HepG2 (cell line): ENCODE measurements at regions not wholly inside any gene's neighbourhood (a gene's known extent, or its start where the extent isn't known, plus 50 kb on each side); places are given as distances from the start of the nearest gene placed in this dataset.

Experiments used
- ATAC-seq: fragments of 200-7000 bp; cut with Tn5 transposase; 3 replicates; pipeline ENCODE4 v1.9.1; 2020; ENCODE audit warnings: mild to moderate bottlenecking, moderate library complexity
- BruUV-seq: library from RNA; stranded (reverse); fragments of 400-500 nt; replicated peaks from 2 replicates; lab custom pipeline; 2021; lab: Mats Ljungman, UMichigan
- CTCF ChIA-PET: fragments of 300-600 bp; formaldehyde crosslinking; extraction: SDS; loops from one replicate; lab custom pipeline; 2021; ENCODE audit warnings: low total read pairs, inconsistent platforms, low intra/inter-chr PET ratio; lab: Yijun Ruan, JAX
- POLR2A ChIA-PET: fragments of 350-600 bp; sonication (Branson Sonifier 250); formaldehyde crosslinking; loops from one replicate; lab custom pipeline; 2020; ENCODE audit warnings: antibody characterized with exemption, inconsistent platforms; lab: Yijun Ruan, JAX
- DNase-seq: peaks from one replicate; pipeline ENCODE4 v3.0.0-alpha.2; 2015; ENCODE audit warnings: low spot score
- FAIRE-seq: peaks from 3 replicates; lab custom pipeline; 2011; peaks lifted over from hg19 to GRCh38; lab: Jason Lieb, UNC
- H2AFZ ChIP-seq: one replicate; pipeline ENCODE4 v1.6.1; 2011; ENCODE audit warnings: low read length, inconsistent platforms
- H3K27ac ChIP-seq: fragments of 300-600 bp; 3 replicates; pipeline ENCODE4 v1.8.0; 2011; ENCODE audit warnings: mixed run types, mild to moderate bottlenecking, mixed read lengths, low read length, inconsistent platforms; ENCODE audit not compliant: insufficient read depth; ENCODE audit errors: extremely low read length
- H3K27me3 ChIP-seq, 2 experiments: fragments of 200-600 bp in 1 of 2; 2 replicates in 1 of 2; 3 replicates in 1 of 2; pipeline versions ENCODE4 v1.6.0 to v1.8.0; 2011; ENCODE audit warnings: low read length in 2 of 2, mild to moderate bottlenecking in 2 of 2, moderate library complexity in 2 of 2, inconsistent platforms in 1 of 2; ENCODE audit not compliant: insufficient read depth in 2 of 2, control insufficient read depth in 1 of 2
- H3K36me3 ChIP-seq, 2 experiments: fragments of 200-600 bp in 1 of 2; replicated peaks in 1 of 2; 2 replicates in 1 of 2; 3 replicates in 1 of 2; pipeline versions ENCODE4 v1.5.1 to v1.8.0; 2011; ENCODE audit warnings: low read length in 2 of 2, inconsistent platforms in 1 of 2; ENCODE audit not compliant: insufficient read depth in 2 of 2, control insufficient read depth in 1 of 2
- H3K4me1 ChIP-seq: 2 replicates; pipeline ENCODE4 v1.5.1; 2012; ENCODE audit warnings: low read length, inconsistent platforms; ENCODE audit not compliant: insufficient read depth
- H3K4me2 ChIP-seq: 2 replicates; pipeline ENCODE4 v1.6.0; 2011; ENCODE audit warnings: low read depth, low read length, inconsistent platforms
- H3K4me3 ChIP-seq, 3 experiments: fragments of 200-600 bp in 1 of 3; sonication (generic), shearing (Covaris generic) in 1 of 3; replicated peaks in 1 of 3; 2 replicates each; pipeline ENCODE4 v1.5.1; 2011 to 2016; ENCODE audit warnings: low read length in 3 of 3, inconsistent platforms in 2 of 3, low read depth in 2 of 3, mild to moderate bottlenecking in 2 of 3, control low read depth in 1 of 3, mixed read lengths in 1 of 3; ENCODE audit not compliant: insufficient read depth in 1 of 3
- H3K79me2 ChIP-seq: one replicate; pipeline ENCODE4 v1.6.1; 2011; ENCODE audit warnings: low read length, inconsistent platforms; ENCODE audit not compliant: insufficient read depth
- H3K9ac ChIP-seq: 2 replicates; pipeline ENCODE4 v1.6.0; 2011; ENCODE audit warnings: mild to moderate bottlenecking, low read depth, low read length, inconsistent platforms; ENCODE audit not compliant: insufficient read depth
- H3K9me3 ChIP-seq: 2 replicates; pipeline ENCODE4 v1.5.1; 2012; ENCODE audit warnings: mild to moderate bottlenecking, low read length
- H4K20me1 ChIP-seq: 2 replicates; pipeline ENCODE4 v1.6.0; 2011; ENCODE audit warnings: inconsistent platforms, mild to moderate bottlenecking, low read length, moderate library complexity; ENCODE audit not compliant: insufficient read depth
- ARNT ChIP-seq: fragments of 450-650 bp; IDR thresholded peaks from 2 replicates; pipeline ENCODE4 v1.6.1; 2017
- CHD4 ChIP-seq: fragments of 200-600 bp; sonication (generic); IDR thresholded peaks from 2 replicates; pipeline ENCODE4 v1.7.0; 2017; ENCODE audit warnings: mild to moderate bottlenecking, low read length, borderline replicate concordance
- EHMT2 ChIP-seq: fragments of 200-600 bp; sonication (generic); IDR thresholded peaks from 2 replicates; pipeline ENCODE4 v1.7.0; 2017; ENCODE audit warnings: antibody characterized with exemption, low read depth, low read length, borderline replicate concordance
- HHEX ChIP-seq: IDR thresholded peaks from 2 replicates; pipeline ENCODE4 v1.6.1; 2016; ENCODE audit warnings: control low read depth
- RCOR2 ChIP-seq: IDR thresholded peaks from 2 replicates; pipeline ENCODE4 v1.6.1; 2016; ENCODE audit warnings: missing biosample characterization, missing genetic modification reagents
- TGIF2 ChIP-seq: IDR thresholded peaks from 2 replicates; pipeline ENCODE4 v1.6.1; 2016; ENCODE audit warnings: control low read depth, missing compliant biosample characterization
- ZBTB2 ChIP-seq: sonication (generic); formaldehyde crosslinking; IDR thresholded peaks from 2 replicates; pipeline ENCODE4 v1.8.0; 2022; ENCODE audit warnings: low read depth, missing genetic modification reagents
- ZBTB8A ChIP-seq: sonication (generic); formaldehyde crosslinking; IDR thresholded peaks from 2 replicates; pipeline ENCODE4 v1.4.0; 2020; ENCODE audit warnings: mild to moderate bottlenecking, low read depth, missing genetic modification reagents, borderline replicate concordance
- ZFP36L2 ChIP-seq: sonication (generic); formaldehyde crosslinking; IDR thresholded peaks from 2 replicates; pipeline ENCODE4 v1.4.0; 2020; ENCODE audit warnings: missing genetic modification reagents
- ZFP62 ChIP-seq: sonication (generic); formaldehyde crosslinking; IDR thresholded peaks from 2 replicates; pipeline ENCODE4 v1.4.0; 2020; ENCODE audit warnings: missing genetic modification reagents
- ZNF296 ChIP-seq: sonication (generic); formaldehyde crosslinking; conservative IDR thresholded peaks from 2 replicates; pipeline ENCODE4 v1.5.0; 2020; ENCODE audit warnings: mild to moderate bottlenecking, missing genetic modification reagents
- ZNF34 ChIP-seq: sonication (generic); formaldehyde crosslinking; IDR thresholded peaks from 2 replicates; pipeline ENCODE4 v1.4.0; 2020; ENCODE audit warnings: mild to moderate bottlenecking, missing genetic modification reagents, borderline replicate concordance
- ZSCAN20 ChIP-seq: sonication (generic); formaldehyde crosslinking; IDR thresholded peaks from 2 replicates; pipeline ENCODE4 v1.4.0; 2020; ENCODE audit warnings: missing genetic modification reagents, mild to moderate bottlenecking, borderline replicate concordance
- WGBS: methylation state at CpG from one replicate; pipeline ENCODE4 v1.1.6; 2017; ENCODE audit warnings: low lambda C conversion rate; 5-methylcytosine and 5-hydroxymethylcytosine counted together
- in situ Hi-C: cut with HindIII; loops from 2 replicates; pipeline ENCODE4 v1.10.0; 2017; ENCODE audit warnings: low pct_unique_long_range_greater_than_20kb; ENCODE audit not compliant: extremely low pct_ligation_motif_present
- intact Hi-C: fragments of 100-400 bp; cut with micrococcal nuclease; formaldehyde crosslinking; loops from one replicate; pipeline ENCODE4 v1.10.0; 2022; ENCODE audit not compliant: unreplicated experiment
- TF ChIP-seq, protein P1 (sequence below): IDR thresholded peaks from 2 replicates; pipeline ENCODE4 v1.6.1; 2016; ENCODE audit warnings: missing genetic modification reagents, missing compliant biosample characterization

- no peak for TF ChIP-seq ZNF296
- no peak for TF ChIP-seq ZBTB8A (CRISPR knock-in tag)
- no peak for TF ChIP-seq TGIF2 (CRISPR knock-in tag)
- TF ChIP-seq ZNF34 (CRISPR knock-in tag), result no peak
- no peak for TF ChIP-seq HHEX (CRISPR knock-in tag)
- no peak for TF ChIP-seq EHMT2
- TF ChIP-seq ZFP36L2 (CRISPR knock-in tag), result no peak
- no peak for TF ChIP-seq ZBTB2 (CRISPR knock-in tag)
- TF ChIP-seq ZFP62 (CRISPR knock-in tag), result no peak
- no peak for TF ChIP-seq ARNT
- no peak for TF ChIP-seq RCOR2
- no peak for TF ChIP-seq CHD4
- no peak for TF ChIP-seq ZSCAN20 (CRISPR knock-in tag)
- TF ChIP-seq, protein P1, sequence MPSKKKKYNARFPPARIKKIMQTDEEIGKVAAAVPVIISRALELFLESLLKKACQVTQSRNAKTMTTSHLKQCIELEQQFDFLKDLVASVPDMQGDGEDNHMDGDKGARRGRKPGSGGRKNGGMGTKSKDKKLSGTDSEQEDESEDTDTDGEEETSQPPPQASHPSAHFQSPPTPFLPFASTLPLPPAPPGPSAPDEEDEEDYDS (CRISPR knock-in tag), result no peak
- in situ Hi-C loops, result no loop called here
- no TSS peak for BruUV-seq
- ATAC-seq (no peak), FAIRE-seq (no peak), DNase-seq (no peak)
- Histone ChIP-seq H4K20me1 (no peaks in the 10 kb centered on the region), H3K27me3 (no peaks in the 10 kb centered on the region), H3K79me2 (no peaks in the 10 kb centered on the region), H3K9me3 (no peaks in the 10 kb centered on the region), H3K36me3 (no peaks in the 10 kb centered on the region), H2AFZ (no peak overlapping the region), H3K9ac (no peak overlapping the region), H3K4me1 (no peaks in the 10 kb centered on the region), H3K27ac (no peak overlapping the region), H3K4me2 (no peak overlapping the region), H3K4me3 (no peak overlapping the region)
- POLR2A ChIA-PET, result no interaction called here
- 2% methylated on average over 2 of the region's 2 CpGs for WGBS
- intact Hi-C loops, result no loop called here
- CTCF ChIA-PET, result no interaction called here
Measured at GRCh38 chr14:30309405-30309804, 249.6 kb upstream of the G2E3 start.
